ENCODE measurements at regions not wholly inside any gene's neighbourhood (a gene's known extent, or its start where the extent isn't known, plus 50 kb on each side); places are given as distances from the start of the nearest gene placed in this dataset.

DNA sequence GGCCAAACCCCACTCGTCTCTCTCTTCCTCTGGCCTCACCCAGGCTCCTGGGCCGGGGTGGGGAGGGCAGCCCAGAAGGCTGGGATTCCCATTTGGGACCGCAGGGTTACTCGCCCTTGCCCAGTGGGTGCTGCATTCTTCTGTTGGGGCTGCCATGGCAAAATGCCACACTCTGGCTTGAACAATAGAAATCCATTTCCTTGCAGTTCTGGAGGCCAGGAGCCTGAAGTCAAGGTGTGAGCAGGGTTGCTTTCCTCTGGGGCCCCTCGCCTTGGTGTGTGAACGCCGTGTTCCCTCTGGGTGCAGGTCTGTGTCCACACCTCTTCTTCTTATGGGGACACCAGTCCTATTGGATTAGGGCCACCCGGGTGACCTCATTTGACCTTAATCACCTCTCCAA is 105.8 kb upstream of the GSE1 start:
- no peak for TF ChIP-seq POLR2A (IDR thresholded peaks at IDR 0.05; ENCODE audit: low read depth, low read length)
- no peak for TF ChIP-seq POLR2AphosphoS5 (IDR thresholded peaks at IDR 0.05; ENCODE audit: low read depth, low read length)
- TF ChIP-seq TAF1 (IDR thresholded peaks at IDR 0.05; ENCODE audit: low read depth, low read length), result no peak
- TF ChIP-seq SPI1 (IDR thresholded peaks at IDR 0.05; ENCODE audit: low read depth, low read length), result no peak
- no peak for TF ChIP-seq POU2F2 (IDR thresholded peaks at IDR 0.05; ENCODE audit: low read depth, low read length)

All from GM12891 (cell line).